Endothelial cell of umbilical vein (primary cell): ENCODE measurements at regions not wholly inside any gene's neighbourhood (a gene's known extent, or its start where the extent isn't known, plus 50 kb on each side); places are given as distances from the start of the nearest gene placed in this dataset.

Experiments used
- EZH2 ChIP-seq: IDR thresholded peaks from 2 replicates; pipeline ENCODE4 v1.6.1; 2012; ENCODE audit warnings: borderline replicate concordance, low read depth, mild to moderate bottlenecking, moderate library complexity, low read length, inconsistent platforms; ENCODE audit not compliant: severe bottlenecking
- JUN ChIP-seq: IDR thresholded peaks from 2 replicates; pipeline ENCODE4 v1.6.1; 2011; ENCODE audit warnings: borderline replicate concordance, low read depth; ENCODE audit not compliant: insufficient read length, insufficient read depth
- POLR2A ChIP-seq: IDR thresholded peaks from 2 replicates; pipeline ENCODE4 v1.6.1; 2012; ENCODE audit warnings: low read depth, mild to moderate bottlenecking, control low read depth, low read length
- POLR2AphosphoS5 ChIP-seq: IDR thresholded peaks from 2 replicates; pipeline ENCODE4 v1.6.1; 2012; ENCODE audit warnings: low read depth, mild to moderate bottlenecking, control low read depth, low read length, moderate library complexity; ENCODE audit not compliant: insufficient read depth
- TF ChIP-seq, protein P1 (sequence below), 2 donors: IDR thresholded peaks; 1 replicate in 1 of 2; 2 replicates in 1 of 2; pipeline ENCODE4 v1.5.1; 2011; ENCODE audit warnings: low read length in 2 of 2, mild to moderate bottlenecking in 2 of 2, moderate library complexity in 2 of 2, control low read depth in 1 of 2, inconsistent platforms in 1 of 2, low read depth in 1 of 2; ENCODE audit not compliant: insufficient read depth in 1 of 2; ENCODE audit errors: extremely low read depth in 1 of 2

DNA sequence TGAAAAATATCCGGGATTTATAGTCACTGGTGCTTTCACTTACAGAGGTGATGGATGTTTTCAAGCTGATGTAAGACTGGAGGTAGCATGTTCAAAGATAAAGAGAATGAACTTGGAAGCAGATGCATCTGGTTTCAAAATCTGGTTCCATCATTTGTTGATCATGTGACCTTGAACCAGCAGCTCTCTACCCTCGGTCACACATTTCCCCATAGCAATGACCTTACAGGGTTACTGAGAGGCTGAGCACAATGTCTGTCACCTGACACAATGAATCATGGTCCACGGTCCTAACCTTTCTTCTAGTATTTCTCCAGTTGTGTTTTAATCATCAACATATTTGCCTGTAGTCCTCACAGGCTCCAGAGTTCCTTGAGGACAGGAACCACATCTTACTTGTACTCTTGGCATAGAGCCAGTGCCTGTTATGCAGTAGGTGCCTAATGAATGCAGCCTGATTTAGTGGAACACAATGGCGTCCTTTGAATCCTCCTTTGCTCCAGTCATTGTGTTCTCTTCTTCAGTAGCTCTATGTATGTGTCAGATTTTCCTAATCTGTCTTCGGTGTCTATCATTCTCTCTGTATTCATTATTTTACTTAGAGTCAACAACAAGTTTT lies 667.3 kb downstream of the PTPRU start:
- TF ChIP-seq, protein P1, sequence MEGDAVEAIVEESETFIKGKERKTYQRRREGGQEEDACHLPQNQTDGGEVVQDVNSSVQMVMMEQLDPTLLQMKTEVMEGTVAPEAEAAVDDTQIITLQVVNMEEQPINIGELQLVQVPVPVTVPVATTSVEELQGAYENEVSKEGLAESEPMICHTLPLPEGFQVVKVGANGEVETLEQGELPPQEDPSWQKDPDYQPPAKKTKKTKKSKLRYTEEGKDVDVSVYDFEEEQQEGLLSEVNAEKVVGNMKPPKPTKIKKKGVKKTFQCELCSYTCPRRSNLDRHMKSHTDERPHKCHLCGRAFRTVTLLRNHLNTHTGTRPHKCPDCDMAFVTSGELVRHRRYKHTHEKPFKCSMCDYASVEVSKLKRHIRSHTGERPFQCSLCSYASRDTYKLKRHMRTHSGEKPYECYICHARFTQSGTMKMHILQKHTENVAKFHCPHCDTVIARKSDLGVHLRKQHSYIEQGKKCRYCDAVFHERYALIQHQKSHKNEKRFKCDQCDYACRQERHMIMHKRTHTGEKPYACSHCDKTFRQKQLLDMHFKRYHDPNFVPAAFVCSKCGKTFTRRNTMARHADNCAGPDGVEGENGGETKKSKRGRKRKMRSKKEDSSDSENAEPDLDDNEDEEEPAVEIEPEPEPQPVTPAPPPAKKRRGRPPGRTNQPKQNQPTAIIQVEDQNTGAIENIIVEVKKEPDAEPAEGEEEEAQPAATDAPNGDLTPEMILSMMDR (IDR thresholded peaks at IDR 0.05; ENCODE audit: extremely low read depth in 1 of 2, insufficient read depth in 1 of 2, low read depth in 1 of 2, low read length in 2 of 2), result no peak
- TF ChIP-seq POLR2A, result no peak
- TF ChIP-seq JUN, result no peak
- no peak for TF ChIP-seq EZH2
- no peak for TF ChIP-seq POLR2AphosphoS5
